ENCODE measurements at regions not wholly inside any gene's neighbourhood (a gene's known extent, or its start where the extent isn't known, plus 50 kb on each side); places are given as distances from the start of the nearest gene placed in this dataset.
"Not testable (repeated sequence)": the region's sequence is repeated elsewhere in the genome, so short reads cannot be mapped to it uniquely, and the experiment has no call there.

DNA sequence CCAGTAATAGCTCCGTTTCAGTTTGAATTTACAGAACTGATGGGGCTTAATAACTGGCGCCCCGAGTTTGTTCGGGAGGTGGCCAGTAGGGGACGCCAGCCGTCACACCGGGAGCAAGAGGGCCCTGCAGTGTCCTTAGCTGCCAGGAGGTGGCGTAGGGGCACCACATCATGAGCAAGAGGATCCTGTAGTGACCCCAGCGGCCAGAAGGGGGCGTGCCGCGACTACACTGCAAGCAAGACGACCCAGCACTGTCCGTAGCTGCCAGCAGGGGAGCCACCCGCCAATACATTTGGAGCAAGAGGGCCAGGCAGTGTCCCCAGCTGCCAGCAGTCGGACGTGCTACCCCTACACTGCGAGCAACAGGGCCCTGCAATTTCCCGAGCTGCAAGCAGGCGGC, 663.7 kb upstream of the B3GAT1 start:
- DNase-seq, result peak; percentile 82

DNA sequence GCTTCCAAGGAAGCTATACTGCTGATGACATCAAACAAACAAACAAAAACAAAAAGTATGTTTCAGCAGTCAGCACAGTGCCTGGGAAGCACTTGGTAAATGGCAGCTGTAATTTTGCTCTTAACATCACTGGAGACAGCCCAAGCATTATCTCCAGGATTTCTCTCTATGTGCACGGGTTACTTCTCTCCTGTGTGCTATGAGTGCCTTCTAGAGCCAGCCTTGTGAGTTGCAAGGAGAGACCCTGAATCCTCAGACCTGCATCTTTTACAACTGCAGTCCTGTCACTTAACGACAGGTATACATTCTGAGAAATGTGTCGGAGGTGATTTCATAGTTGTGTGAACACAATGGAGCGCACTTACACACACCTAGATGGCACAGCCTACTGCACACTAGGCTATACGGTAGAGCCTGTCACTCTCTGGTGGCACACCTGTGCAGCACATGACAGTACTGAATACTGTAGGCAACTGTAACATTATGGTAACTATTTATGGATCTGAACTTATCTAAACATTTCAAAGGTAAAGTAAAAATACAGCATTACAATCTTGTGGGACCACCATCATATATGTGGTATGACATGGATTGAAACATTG, 662.5 kb upstream of the B3GAT1 start:
- DNase-seq, result no peak

DNA sequence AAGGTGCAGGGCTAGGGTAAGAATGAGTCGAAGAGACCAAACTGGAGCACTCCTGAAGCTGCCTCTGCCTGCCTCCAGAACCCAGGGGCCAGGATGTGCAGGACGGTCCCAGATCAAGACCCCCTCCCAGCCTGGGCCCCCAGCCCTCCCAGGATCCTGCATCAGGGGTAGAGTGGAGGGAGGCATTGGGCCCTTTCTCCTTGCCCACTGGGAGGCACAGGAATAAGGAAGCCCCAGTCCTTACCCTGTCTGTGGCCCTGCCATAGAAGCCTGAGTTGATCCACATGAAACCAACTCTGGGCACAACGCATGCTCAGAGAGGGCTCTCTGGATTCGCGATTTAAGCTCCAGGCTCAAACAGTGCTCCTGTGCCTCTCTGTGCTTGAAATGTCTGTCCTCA, 661.8 kb upstream of the B3GAT1 start:
- DNase-seq, result no peak

DNA sequence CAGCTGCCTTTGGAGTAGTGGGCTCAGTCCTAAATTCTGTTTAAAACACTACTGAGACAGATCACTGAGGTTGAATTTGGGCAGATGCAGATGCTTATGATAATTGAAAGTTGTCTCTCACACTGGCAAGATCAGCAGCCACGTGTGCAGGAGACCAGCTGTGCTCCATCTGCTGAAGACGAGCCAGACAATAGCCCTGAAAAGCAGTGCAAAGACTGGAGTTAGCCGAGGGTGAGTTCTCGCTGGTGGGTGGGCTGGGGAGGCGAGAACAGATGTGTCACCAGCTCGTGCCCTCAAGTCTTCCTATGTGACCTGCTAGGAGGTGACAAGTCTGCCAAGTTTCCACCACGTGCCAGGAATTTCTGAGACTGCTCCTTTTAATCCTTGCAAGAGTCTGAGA, 661.3 kb upstream of the B3GAT1 start:
- DNase-seq, result no peak

DNA sequence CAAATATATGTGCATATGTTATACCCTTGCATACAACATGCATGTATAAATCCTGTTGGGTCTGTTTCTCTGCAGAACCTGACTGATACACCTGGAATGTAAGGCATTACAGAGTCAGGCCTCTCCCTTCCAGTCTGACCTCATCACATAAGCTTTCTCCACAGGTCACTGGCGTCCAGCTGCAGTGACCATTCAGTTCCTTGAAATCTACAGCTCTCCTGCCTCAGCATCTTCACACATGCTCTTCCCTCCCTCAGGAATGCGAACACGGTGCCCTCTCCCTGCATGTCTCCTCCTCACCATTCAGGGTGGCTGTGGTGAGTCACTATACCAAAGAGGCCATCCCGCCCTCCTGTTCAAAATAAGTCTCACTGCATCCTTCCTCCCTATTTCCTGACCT, 657.8 kb upstream of the B3GAT1 start:
- DNase-seq, result no peak

DNA sequence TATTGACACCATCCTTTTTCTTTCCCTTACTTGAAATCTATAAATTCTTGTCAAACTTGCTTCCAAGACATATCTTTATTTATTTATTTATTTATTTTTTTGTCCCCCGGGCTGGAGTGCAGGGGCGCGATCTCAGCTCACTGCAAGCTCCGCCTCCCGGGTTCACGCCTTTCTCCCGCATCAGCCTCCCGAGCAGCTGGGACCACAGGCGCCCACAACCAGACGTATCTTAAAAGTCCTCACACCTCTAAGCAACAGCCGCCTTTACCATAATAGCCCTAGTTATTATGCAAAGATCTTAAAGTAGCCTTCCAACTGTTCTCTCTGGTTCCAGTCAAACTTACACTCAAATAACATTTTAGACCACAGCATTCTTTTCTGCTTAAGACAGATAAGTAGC, 657.0 kb upstream of the B3GAT1 start:
- DNase-seq, result no peak

DNA sequence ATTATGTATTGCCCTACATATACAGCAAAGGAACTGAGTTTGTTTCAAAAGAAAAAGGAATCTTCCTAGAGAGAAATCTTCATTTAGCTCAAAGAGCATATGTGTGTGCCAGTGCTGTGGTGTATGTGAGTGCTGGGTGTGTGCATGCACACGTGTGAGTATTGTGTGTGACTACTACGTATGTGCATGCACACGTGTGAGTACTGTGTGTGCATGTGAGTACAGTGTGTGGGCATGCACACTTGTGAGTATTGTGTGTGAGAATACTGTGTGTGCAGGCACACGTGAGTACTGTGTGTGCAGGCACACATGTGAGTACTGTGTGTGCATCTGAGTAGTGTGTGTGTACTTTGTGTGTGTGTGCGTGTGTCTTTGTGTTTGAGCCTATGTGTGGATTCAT, 651.0 kb upstream of the B3GAT1 start:
- DNase-seq, result no peak

DNA sequence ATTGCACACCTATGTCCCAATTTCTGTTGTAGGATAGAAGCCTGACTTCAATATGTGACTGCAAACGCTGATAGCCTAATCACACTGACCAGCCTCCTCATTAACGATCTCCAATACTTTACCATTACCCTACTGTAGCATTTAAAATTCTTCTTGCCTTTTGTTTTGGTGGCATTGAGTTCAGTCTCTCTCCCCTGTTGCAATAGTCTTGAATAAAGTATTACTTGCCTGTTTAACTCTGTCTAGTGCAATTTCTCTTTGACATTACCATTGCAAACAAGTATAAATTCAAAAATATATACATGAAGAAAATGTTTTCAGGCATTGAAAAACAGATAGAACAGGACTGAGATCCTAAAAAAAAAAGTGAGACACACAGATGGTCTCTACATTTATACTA, 649.1 kb upstream of the B3GAT1 start:
- DNase-seq, result no peak

DNA sequence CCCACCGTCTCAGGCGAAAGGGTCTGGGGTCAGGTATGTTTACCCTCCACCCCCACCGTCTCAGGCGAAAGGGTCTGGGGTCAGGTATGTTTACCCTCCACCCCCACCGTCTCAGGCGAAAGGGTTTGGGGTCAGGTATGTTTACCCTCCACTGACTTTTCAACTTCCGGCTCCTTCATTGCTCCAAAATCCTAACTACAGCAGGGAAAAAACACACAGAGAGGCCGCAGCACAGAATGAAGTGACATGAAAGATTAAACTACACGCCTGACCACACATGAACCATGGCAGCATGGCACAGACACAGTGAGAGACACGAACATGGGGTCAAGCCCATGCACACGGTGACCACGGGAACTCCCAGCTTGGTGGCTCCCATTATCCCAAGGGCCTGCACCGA, 634.9 kb upstream of the B3GAT1 start:
- no peak for DNase-seq

DNA sequence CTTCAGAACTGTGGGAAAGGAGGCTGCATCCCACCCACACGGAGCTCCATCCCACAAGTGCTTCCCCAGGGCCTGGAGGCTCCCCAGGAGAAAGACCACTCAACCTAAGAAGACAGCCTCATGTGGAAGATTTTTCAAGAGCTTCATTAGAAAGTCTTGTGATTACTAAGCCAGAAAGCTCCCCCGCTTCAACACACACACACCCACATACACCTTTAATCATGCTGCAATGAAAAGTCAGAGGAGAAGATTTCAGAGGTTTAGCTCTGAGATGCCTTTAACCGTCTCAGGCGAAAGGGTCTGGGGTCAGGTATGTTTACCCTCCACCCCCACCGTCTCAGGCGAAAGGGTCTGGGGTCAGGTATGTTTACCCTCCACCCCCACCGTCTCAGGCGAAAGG, 634.5 kb upstream of the B3GAT1 start:
- no peak for DNase-seq

DNA sequence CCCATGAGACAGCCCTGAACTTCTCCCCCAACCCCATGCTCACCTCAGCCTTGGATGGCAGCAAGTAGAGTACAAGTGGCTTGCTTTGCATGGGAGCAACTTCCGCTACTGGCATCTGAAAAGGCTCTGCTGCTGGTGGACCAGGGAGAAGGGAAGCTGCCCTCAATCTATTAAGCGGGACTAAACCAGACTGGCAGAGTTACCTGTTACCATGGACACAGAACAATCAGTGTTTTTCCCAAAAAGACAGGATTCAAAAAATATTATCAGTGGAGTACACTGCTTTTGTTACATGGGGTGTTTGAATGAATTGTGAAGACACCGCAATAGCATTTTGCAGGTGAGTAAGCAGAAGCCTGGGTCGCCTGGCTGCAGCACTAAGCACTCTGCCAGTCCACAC, 631.4 kb upstream of the B3GAT1 start:
- DNase-seq, result no peak

DNA sequence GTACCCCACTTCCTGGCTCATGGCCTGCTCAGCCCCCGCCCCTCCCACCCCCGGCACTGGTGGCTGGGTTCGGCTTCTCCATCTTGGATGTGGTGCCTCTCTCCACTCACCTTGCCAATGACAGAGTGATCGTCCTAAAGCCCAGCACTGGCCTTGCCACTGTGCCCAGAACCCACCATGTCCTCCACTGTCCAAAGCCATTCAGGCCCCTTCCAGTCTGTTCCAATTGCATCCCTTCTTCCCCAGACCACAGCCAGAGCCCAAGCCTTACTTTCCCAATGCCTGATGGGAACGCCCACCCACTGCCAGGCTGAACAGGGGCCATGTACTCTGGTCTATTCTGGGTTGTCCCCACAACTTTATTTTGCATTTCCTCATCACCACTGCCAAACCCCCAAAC, 625.8 kb upstream of the B3GAT1 start:
- no peak for DNase-seq

DNA sequence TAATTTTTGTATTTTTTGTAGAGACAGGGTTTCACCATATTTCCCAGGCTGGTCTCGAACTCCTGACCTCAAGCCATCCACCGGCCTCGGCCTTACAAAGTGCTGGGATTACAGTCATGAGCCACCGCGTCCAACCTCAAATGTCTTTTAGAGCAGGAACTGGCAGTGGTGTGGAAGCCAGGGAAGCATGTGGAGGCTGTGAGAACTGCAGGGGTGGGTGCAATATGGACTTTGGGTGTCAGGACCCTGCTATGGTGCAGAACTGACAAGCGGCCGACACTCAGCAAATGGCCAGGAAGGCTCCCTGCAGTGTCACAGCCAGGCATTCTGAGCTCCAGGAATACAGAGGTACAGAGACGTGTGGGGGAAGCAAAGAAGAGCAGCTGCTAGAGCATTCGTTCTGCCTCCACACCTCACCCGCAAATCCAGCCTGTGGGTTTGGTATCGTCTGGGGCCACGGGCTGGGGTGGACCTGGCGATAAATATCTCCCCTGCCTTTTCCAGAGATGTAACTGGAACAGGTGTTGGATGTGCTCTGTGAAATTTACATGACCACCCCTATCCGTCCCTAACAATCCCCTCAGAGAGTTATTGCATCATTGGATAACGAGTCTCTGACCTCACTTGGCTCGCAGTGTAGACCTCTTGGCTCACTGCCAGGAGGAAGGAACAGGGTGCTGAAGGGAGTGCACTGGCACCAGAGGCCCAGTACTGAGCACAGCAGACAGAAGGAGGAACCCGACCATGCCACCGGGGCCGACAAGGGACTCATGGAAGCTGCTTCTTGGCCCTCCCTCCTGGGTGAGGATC, 624.7 kb upstream of the B3GAT1 start:
- no peak for DNase-seq

DNA sequence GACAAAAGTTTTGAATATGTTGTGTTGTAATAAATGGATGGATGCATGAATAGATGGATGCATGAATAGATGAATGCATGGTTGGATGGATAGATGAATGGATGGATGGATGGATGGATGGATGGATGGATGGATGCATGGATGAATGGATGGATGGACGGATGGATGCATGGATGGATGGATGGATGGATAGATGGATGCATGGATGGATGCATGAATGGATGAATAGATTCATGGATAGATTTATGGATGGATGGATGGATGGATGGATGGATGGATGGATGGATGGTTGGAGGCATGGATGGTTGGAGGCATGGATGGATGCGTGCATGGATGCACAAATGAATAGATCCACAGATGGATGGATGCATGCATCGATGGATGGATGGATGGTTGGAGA, 623.2 kb upstream of the B3GAT1 start:
- DNase-seq, result no peak

DNA sequence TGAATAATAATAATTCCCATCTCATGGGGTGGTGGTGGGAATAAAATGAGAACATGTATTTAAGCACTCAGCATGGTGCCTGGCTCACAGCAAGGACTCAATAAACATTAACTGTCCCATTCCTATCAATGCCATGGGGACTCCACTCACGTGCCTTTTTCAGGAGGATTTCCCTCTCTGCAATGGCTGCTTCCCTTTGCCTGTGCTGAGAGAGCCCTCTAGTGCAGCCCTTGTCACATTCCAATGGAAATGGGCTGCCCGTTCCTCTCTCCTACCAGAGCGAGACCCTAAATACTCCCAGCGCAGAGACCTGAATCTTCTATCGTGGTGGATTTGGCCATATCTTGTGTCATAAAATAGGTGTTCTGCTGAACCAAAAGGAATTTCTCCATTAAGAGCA, 621.5 kb upstream of the B3GAT1 start:
- DNase-seq, result no peak

DNA sequence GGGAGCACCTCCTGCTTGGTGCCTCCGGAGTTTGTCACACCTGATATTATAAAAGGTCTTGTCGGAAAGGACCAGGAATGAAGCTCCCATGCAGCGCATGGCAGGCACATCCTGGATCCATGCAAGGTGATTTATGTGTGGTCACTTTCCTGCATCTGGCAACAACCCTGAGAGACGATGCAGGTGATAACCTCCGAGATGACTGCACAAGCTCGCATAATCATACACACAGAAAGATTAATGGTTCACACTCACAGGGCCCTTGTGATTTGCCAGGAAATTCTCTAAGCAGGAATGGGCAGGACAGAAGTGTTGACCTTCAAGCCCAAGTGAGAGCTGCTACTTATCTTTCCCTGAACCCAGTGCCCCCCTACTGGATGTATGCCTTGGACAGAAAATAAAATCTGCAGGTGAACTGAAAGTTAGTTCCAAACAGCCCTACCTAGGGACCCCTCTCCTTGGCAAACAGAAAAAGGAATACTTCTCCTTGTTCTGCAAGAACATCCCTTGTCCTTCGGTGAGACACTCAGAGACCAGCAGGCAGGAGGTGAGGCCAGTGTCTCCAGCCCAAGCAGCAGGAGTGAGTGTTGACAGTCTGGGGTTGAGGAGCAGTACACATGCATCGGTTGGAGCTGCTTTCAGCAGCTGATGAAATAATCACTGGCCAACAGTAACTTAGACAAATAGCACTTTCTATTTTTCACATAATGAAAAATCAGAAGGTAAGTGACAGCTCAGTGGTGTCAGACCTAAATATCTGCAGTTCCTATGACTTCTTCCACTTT, 619.4 kb upstream of the B3GAT1 start:
- DNase-seq, result no peak

DNA sequence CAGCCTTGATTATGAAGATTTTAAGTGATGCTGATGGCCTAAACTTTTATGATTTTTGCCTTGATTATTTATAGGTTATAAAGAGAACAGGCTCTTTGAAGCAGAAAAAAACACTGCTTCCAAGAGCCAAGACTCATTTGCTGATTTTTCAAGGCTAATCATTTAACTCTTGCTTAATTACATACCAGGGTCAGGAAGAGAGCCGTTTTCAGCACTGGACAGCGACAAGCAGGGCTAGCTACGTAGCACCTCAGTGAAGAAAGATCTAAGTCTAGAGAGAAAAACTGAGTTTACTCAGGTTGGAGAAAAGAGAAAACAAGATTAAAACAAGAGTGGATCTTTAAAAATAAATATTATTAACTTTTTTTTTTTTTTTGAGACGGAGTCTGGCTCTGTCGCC, 615.4 kb upstream of the B3GAT1 start:
- DNase-seq, result no peak

DNA sequence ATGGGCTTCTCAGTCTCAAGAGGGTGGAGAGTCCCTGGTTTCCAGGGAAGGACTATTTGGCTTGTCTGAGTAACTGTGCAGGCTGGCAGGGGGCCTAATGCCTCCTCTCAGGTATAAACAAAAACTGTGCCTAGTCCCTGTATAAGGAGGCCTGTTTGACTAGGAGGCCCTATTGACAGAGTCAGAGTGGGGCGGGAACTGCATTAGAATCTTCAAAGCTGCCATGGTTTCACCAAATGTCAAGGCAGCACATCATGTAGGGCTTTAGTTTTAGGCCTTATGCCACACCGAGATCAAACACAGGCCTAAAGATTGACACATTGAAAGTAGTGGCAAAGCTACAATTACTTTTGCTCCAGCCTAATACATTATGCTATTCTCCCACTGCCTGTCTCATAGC, 611.5 kb upstream of the B3GAT1 start:
- DNase-seq, result no peak

DNA sequence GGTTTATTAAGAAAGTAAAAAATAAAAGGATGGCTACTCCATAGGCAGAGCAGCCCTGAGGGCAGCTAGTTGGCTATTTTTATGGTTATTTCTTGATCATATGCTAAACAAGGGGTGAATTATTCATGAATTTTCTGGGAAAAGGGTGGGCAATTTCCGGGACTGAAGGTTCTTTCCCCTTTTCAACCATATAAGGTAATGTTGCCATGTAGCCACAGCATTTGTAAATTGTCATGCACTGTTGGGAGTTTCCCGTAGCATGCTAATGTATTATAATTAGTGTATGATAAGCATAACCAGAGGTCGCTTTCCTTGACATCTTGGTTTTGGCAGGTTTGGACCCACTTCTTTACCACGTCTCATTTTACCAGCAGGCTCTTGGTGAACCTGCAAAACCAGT, 610.4 kb upstream of the B3GAT1 start:
- DNase-seq, result no peak

DNA sequence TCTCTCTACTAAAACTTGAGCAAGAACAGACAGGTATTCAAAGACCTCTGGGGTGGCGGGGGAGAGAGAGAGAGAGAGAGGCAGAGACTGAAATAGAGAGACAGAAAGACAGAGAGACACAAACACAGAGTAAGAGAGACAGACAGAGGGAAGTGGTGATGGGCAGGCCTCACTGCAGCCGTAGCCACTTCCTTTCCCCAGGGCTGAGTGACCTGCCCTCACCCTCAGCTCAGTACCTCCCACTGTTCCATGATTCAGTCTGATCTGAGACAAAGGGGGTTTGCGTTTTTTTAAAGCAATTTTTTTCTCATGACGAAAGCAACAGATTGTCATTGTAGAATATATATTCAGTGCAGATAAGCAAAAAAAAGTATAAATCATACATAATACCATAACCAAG, 607.9 kb upstream of the B3GAT1 start:
- DNase-seq, result no peak

DNA sequence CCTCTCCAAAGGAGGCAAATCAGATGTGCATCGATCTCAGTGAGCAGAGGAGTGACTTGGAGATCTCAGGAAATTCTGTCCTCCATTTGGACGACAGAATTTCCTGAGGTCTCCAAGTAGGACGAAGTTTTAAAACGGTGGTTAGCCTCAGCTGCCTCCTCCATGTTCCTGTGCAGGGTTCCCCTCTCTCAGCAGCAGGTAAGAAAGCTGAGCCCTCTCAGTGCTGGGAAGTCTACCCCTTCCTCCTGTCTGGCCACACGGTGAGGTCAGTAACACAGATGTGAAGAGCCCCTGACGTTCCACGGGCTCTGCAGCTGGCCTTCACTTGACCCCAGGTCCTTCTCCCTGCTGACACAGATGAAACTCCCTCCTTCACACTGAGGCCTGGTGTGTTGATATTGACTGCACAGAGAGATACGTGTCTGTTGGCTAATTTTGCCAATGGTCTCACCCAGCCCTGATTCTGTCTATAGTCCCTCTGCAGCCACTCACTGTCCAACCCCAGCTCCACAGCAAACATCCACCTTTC, 607.4 kb upstream of the B3GAT1 start:
- no peak for DNase-seq

DNA sequence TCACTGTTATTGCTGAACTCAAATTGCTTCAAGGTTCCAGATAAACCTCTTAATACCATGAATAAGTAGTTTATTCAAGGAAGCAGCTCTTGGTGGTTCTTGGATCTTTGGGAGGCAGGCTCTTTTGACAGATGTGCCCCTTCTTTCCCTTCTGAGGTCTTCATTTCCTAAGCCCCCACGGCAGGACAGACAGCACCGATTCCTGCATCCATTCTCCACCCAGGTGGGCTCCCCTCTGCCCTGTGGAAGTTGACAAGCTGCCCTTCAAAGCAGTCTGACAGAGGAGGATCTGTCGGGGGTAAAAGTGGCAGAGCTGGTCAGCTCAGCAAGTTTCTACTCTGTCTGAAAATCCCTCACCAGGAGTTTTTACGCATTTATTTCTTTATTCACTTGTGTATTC, 605.3 kb upstream of the B3GAT1 start:
- no peak for DNase-seq

DNA sequence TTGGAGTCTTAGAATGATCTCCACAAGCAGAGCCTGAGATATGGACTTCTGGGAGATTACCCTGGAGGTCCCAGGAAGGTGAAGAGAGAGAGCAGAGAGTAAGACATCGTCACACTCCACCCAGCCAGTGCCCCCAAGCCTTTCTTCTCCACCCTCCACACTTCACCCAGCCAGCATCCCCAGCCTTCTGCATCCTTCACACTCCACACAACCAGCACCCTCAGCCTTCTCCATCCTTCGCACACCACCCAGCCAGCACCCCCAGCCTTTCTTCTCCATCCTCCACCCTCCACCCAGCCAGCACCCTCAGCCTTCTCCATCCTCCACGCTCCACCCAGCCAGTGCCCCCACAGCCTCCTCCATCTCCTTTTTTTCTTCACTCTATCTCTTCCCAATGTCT, 603.9 kb upstream of the B3GAT1 start:
- no peak for DNase-seq

DNA sequence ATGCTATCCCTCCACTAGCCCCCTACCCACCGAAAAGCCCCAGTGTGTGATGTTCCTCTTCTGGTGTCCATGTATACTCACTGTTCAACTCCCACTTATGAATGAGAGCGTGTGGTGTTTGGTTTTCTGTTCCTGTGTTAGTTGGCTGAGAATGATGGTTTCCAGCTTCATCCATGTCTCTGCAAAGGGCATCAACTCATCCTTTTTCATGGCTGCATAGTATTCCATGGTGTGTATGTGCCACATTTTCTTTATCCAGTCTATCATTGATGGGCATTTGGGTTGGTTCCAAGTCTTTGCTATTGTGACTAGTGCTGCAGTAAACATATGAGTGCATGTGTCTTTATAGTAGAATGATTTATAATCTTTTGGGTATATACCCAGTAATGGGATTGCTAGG, 599.3 kb upstream of the B3GAT1 start:
- DNase-seq, result not testable (repeated sequence)
